Thymus (tissue), 11 donors: ENCODE measurements at regions not wholly inside any gene's neighbourhood (a gene's known extent, or its start where the extent isn't known, plus 50 kb on each side); places are given as distances from the start of the nearest gene placed in this dataset.

Experiments
- DNase-seq, 9 donors: peaks; one replicate each; pipeline ENCODE4 v3.0.0-alpha.2; 2013; ENCODE audit warnings: low spot score in 9 of 9, low read depth in 6 of 9, missing footprints in 1 of 9
- H3K27ac ChIP-seq, 2 donors: one replicate each; pipeline ENCODE4 v1.5.1; 2013; ENCODE audit warnings: control low read depth in 1 of 2, low read depth in 1 of 2, low read length in 1 of 2, mild to moderate bottlenecking in 1 of 2, moderate library complexity in 1 of 2
- H3K27me3 ChIP-seq, 2 donors: one replicate each; pipeline ENCODE4 v1.5.1; 2013; ENCODE audit warnings: low read length in 1 of 2; ENCODE audit not compliant: control insufficient read depth in 2 of 2, insufficient read depth in 1 of 2
- H3K36me3 ChIP-seq, 2 donors: one replicate each; pipeline ENCODE4 v1.5.1; 2013; ENCODE audit warnings: low read length in 1 of 2, mild to moderate bottlenecking in 1 of 2, moderate library complexity in 1 of 2; ENCODE audit not compliant: control insufficient read depth in 2 of 2, insufficient read depth in 2 of 2
- H3K4me1 ChIP-seq, 2 donors: one replicate each; pipeline ENCODE4 v1.5.1; 2013; ENCODE audit warnings: low read length in 2 of 2; ENCODE audit not compliant: control insufficient read depth in 2 of 2, insufficient read depth in 2 of 2
- H3K4me3 ChIP-seq, 2 donors: one replicate each; pipeline ENCODE4 v1.5.1; 2013; ENCODE audit warnings: low read length in 2 of 2, control low read depth in 1 of 2, mild to moderate bottlenecking in 1 of 2
- H3K9me3 ChIP-seq, 2 donors: one replicate each; pipeline ENCODE4 v1.5.1; 2013; ENCODE audit warnings: low read length in 1 of 2, mild to moderate bottlenecking in 1 of 2; ENCODE audit not compliant: control insufficient read depth in 2 of 2, insufficient read depth in 1 of 2
- WGBS: extraction: QIAGEN DNeasy Blood & Tissue Kit; methylation state at CpG from one replicate; pipeline ENCODE4 v1.1.7; 2013; 5-methylcytosine and 5-hydroxymethylcytosine counted together
- donor health status: healthy.

DNA sequence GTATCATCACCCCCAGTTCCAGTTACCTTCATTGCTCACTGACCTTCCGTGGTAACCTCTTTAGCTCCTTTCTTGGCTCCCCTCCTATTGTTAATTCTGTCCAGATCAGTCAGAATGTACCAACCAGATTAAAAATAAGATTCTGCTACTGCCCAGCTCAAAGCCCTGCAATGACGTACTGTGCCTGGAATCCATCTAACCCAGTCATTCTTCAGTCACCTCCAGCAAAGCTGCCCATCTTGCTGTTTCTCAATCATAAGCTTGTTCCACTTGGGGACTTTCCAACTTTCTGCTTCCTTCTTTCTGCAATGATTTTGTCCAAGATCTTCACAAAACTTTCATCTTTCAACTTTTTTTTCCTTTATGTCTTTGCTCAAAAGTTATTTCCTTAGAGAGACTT is 512.0 kb upstream of the ZNF385D start:
- no peaks in the 10 kb centered on the region for H3K27me3 ChIP-seq
- 96% methylated on average over 2 of the region's 2 CpGs for WGBS
- no peak overlapping the region for H3K27ac ChIP-seq
- no peak for DNase-seq
- H3K4me3 ChIP-seq, result no peak overlapping the region
- no peaks in the 10 kb centered on the region for H3K9me3 ChIP-seq
- no peaks in the 10 kb centered on the region for H3K4me1 ChIP-seq
- H3K36me3 ChIP-seq, result no peaks in the 10 kb centered on the region

- no peaks in the 10 kb centered on the region for H3K4me1 ChIP-seq
- H3K27me3 ChIP-seq, result no peaks in the 10 kb centered on the region
- H3K27ac ChIP-seq, result no peak overlapping the region
- no peak for DNase-seq
- H3K36me3 ChIP-seq, result no peaks in the 10 kb centered on the region
- no peak overlapping the region for H3K4me3 ChIP-seq
- 94% methylated on average over 5 of the region's 5 CpGs for WGBS
- H3K9me3 ChIP-seq, result no peaks in the 10 kb centered on the region
Observed at GRCh38 chr3:22265403-22265802, 514.4 kb upstream of the ZNF385D start.

DNA sequence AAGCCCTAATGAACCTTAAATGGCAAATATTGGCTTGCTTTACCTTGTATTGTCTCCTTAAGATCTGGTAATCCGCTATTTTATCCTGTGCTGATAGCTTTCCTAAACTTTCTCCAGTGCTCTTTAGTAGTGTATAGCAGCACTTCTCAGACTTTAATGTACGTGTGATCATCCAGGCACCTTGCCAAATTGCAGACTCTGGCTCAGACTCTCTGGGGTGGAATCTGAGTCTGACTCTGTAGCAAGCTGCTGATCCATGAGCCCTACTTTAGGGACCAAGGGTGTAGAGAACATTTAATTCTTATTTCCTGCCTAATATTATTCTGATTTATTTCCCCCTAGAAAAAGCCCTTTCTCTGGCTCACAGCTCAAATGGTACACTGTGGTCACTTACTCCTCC is 518.8 kb upstream of the ZNF385D start:
- Histone ChIP-seq H3K27ac (no peak overlapping the region), H3K36me3 (no peaks in the 10 kb centered on the region), H3K27me3 (no peaks in the 10 kb centered on the region), H3K9me3 (no peaks in the 10 kb centered on the region), H3K4me3 (no peak overlapping the region), H3K4me1 (no peaks in the 10 kb centered on the region)
- no peak for DNase-seq
- 84% methylated on average over 2 of the region's 2 CpGs for WGBS

GRCh38 chr3:22276351-22276750 is 525.3 kb upstream of the ZNF385D start:
- no peaks in the 10 kb centered on the region for H3K9me3 ChIP-seq
- DNase-seq, result no peak
- WGBS, result 97% methylated on average over 2 of the region's 2 CpGs
- H3K36me3 ChIP-seq, result no peaks in the 10 kb centered on the region
- no peak overlapping the region for H3K4me3 ChIP-seq
- H3K27ac ChIP-seq, result no peak overlapping the region
- no peaks in the 10 kb centered on the region for H3K27me3 ChIP-seq
- no peaks in the 10 kb centered on the region for H3K4me1 ChIP-seq

DNA sequence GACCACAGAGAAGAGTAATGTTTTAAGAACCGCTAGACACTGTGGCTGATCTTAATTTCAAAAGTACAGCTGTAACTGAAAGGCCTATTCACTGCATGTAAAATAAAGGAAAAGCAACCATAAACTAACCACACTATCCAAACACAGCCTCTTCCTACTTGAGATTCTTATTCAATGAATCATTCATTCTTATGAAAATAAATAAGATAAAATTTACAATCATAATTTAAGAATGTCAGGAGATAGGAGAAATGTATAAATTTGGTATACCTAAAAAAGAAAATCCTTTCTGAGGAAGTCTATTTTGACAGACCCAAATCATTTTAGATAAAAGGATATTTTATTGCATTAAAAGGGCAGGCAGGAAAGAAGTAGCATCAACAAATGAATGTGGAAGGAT is 533.5 kb upstream of the ZNF385D start:
- WGBS, result 93% methylated on average over 1 of the region's 1 CpG
- H3K9me3 ChIP-seq, result no peaks in the 10 kb centered on the region
- no peak for DNase-seq
- H3K4me1 ChIP-seq, result no peaks in the 10 kb centered on the region
- H3K27me3 ChIP-seq, result no peaks in the 10 kb centered on the region
- no peak overlapping the region for H3K27ac ChIP-seq
- H3K36me3 ChIP-seq, result no peaks in the 10 kb centered on the region
- H3K4me3 ChIP-seq, result no peak overlapping the region

- Histone ChIP-seq H3K27ac (no peak overlapping the region), H3K27me3 (no peaks in the 10 kb centered on the region), H3K4me3 (no peak overlapping the region), H3K4me1 (no peaks in the 10 kb centered on the region), H3K36me3 (no peaks in the 10 kb centered on the region), H3K9me3 (no peaks in the 10 kb centered on the region)
- WGBS, result 1% methylated on average over 1 of the region's 1 CpG
- no peak for DNase-seq
Observed at GRCh38 chr3:22288756-22289155, 537.7 kb upstream of the ZNF385D start.

- Histone ChIP-seq H3K27me3 (no peaks in the 10 kb centered on the region), H3K4me1 (no peaks in the 10 kb centered on the region), H3K4me3 (no peak overlapping the region), H3K36me3 (no peaks in the 10 kb centered on the region), H3K9me3 (no peaks in the 10 kb centered on the region), H3K27ac (no peak overlapping the region)
- no peak for DNase-seq
Observed at GRCh38 chr3:22292681-22293080, 541.7 kb upstream of the ZNF385D start.

DNA sequence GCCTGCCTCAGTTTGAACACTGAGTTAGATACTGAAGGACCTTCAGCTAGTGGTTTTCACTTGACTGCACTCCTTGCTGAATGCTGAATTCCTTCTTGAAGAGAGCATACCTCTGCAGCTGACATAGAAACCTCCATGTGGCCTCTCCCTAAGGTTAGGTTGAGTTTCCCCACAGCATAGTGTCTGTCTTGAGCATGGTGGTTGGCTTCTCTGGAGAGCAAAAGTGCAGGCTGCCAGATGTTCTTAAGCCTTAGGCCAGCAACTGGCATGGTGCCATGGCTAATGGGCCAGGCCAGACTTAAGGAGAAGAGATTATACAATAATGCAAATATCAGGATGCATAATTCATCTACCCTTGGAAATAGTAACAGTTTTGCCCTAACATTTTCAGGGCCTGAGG is 545.6 kb upstream of the ZNF385D start:
- Histone ChIP-seq H3K4me3 (no peak overlapping the region), H3K36me3 (no peaks in the 10 kb centered on the region), H3K27me3 (no peaks in the 10 kb centered on the region), H3K9me3 (no peaks in the 10 kb centered on the region), H3K27ac (no peak overlapping the region), H3K4me1 (no peaks in the 10 kb centered on the region)
- DNase-seq, result no peak

DNA sequence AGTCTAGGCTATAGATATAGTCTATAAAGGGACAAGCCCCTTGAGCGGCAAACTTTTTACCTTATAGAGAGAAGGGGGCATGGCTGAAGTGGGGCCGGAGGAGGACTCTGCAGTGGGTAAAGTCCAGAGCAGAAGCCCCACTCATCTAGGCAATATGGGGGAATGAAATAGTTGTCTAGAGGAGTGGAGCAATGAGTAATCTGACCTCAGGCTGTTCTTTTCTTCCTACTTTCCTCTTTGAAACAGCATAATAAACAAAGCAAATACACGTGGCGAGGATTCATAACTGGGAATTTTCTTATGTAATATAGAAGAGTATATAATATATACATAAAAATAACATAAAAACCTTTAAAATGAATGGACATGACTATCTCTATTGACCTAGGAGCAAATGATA is 546.4 kb upstream of the ZNF385D start:
- Histone ChIP-seq H3K27me3 (no peaks in the 10 kb centered on the region), H3K27ac (no peak overlapping the region), H3K9me3 (no peaks in the 10 kb centered on the region), H3K4me3 (no peak overlapping the region), H3K4me1 (no peaks in the 10 kb centered on the region), H3K36me3 (no peaks in the 10 kb centered on the region)
- WGBS, result 82% methylated on average over 4 of the region's 4 CpGs
- DNase-seq, result no peak

- H3K27me3 ChIP-seq, result no peaks in the 10 kb centered on the region
- no peak overlapping the region for H3K4me3 ChIP-seq
- H3K27ac ChIP-seq, result no peak overlapping the region
- H3K9me3 ChIP-seq, result no peaks in the 10 kb centered on the region
- 89% methylated on average over 3 of the region's 3 CpGs for WGBS
- DNase-seq, result no peak
- H3K4me1 ChIP-seq, result no peaks in the 10 kb centered on the region
- no peaks in the 10 kb centered on the region for H3K36me3 ChIP-seq
Observed at GRCh38 chr3:22306454-22306853, 555.4 kb upstream of the ZNF385D start.
